ENCODE measurements at regions not wholly inside any gene's neighbourhood (a gene's known extent, or its start where the extent isn't known, plus 50 kb on each side); places are given as distances from the start of the nearest gene placed in this dataset.

- DNase-seq, result no peak
Observed at GRCh38 chr6:100944644-100945043, 63.5 kb upstream of the ASCC3 start.

GRCh38 chr6:100946021-100946540 lies 65.0 kb upstream of the ASCC3 start:
- DNase-seq, result no peak

GRCh38 chr6:100946711-100947110 lies 65.6 kb upstream of the ASCC3 start:
- DNase-seq, result no peak

- DNase-seq, result peak; percentile 81
Observed at GRCh38 chr6:100948381-100949133, 67.4 kb upstream of the ASCC3 start.

GRCh38 chr6:100952006-100952405 lies 70.9 kb upstream of the ASCC3 start:
- no peak for DNase-seq

GRCh38 chr6:100959280-100959679 lies 78.2 kb upstream of the ASCC3 start:
- DNase-seq, result no peak

- DNase-seq, result no peak
Observed at GRCh38 chr6:100962466-100962865, 81.3 kb upstream of the ASCC3 start.

- no peak for DNase-seq
Observed at GRCh38 chr6:100965067-100965466, 83.9 kb upstream of the ASCC3 start.

GRCh38 chr6:100968949-100969348 lies 87.8 kb upstream of the ASCC3 start:
- no peak for DNase-seq

GRCh38 chr6:100979267-100979666 lies 98.1 kb upstream of the ASCC3 start:
- DNase-seq, result no peak

- DNase-seq, result no peak
Observed at GRCh38 chr6:100980949-100981348, 99.8 kb upstream of the ASCC3 start.

- no peak for DNase-seq
Observed at GRCh38 chr6:100986921-100987320, 105.8 kb upstream of the ASCC3 start.

- DNase-seq, result no peak
Observed at GRCh38 chr6:100987556-100987955, 106.4 kb upstream of the ASCC3 start.

GRCh38 chr6:100988391-100988984 lies 107.4 kb upstream of the ASCC3 start:
- DNase-seq, result no peak

- DNase-seq, result no peak
Observed at GRCh38 chr6:100990070-100990469, 108.9 kb upstream of the ASCC3 start.

- DNase-seq, result no peak
Observed at GRCh38 chr6:100996409-100996808, 115.3 kb upstream of the ASCC3 start.

GRCh38 chr6:100998111-100998510 lies 117.0 kb upstream of the ASCC3 start:
- DNase-seq, result no peak

GRCh38 chr6:100999034-100999597 lies 118.0 kb upstream of the ASCC3 start:
- peak; percentile 4 for DNase-seq

- peak; percentile 44 for DNase-seq
Observed at GRCh38 chr6:101000341-101000740, 119.2 kb upstream of the ASCC3 start.

GRCh38 chr6:101001012-101001411 lies 119.9 kb upstream of the ASCC3 start:
- peak; percentile 50 for DNase-seq

GRCh38 chr6:101001607-101002006 lies 120.5 kb upstream of the ASCC3 start:
- no peak for DNase-seq

GRCh38 chr6:101003075-101003474 lies 121.9 kb upstream of the ASCC3 start:
- DNase-seq, result no peak

- no peak for DNase-seq
Observed at GRCh38 chr6:101011186-101011585, 130.1 kb upstream of the ASCC3 start.

- no peak for DNase-seq
Observed at GRCh38 chr6:101013612-101014195, 132.6 kb upstream of the ASCC3 start.
